GM23338 (cell line): ENCODE measurements at regions not wholly inside any gene's neighbourhood (a gene's known extent, or its start where the extent isn't known, plus 50 kb on each side); places are given as distances from the start of the nearest gene placed in this dataset.

Experiments
- ATAC-seq: fragments of 200-7000 bp; cut with Tn5 transposase; 3 replicates; pipeline ENCODE4 v1.9.1; 2020
- DNase-seq: peaks from one replicate; pipeline ENCODE4 v3.0.0-alpha.2; 2015; ENCODE audit warnings: low spot score
- H2AFZ ChIP-seq: fragments of 200-600 bp; sonication (generic); 2 replicates; pipeline ENCODE4 v1.8.0; 2016; ENCODE audit warnings: antibody characterized with exemption, mild to moderate bottlenecking, moderate library complexity
- H3F3A ChIP-seq: fragments of 200-600 bp; sonication (generic); replicated peaks from 2 replicates; pipeline ENCODE4 v1.8.0; 2017; ENCODE audit warnings: antibody characterized with exemption, mixed run types, low read depth
- H3K27ac ChIP-seq: fragments of 200-600 bp; sonication (generic); 2 replicates; pipeline ENCODE4 v1.6.1; 2016; ENCODE audit warnings: low read depth
- H3K27me3 ChIP-seq: fragments of 200-600 bp; sonication (generic); 2 replicates; pipeline ENCODE4 v1.8.0; 2016; ENCODE audit warnings: mild to moderate bottlenecking, mixed run types, moderate library complexity; ENCODE audit not compliant: insufficient read depth
- H3K36me3 ChIP-seq: fragments of 200-600 bp; sonication (generic); 2 replicates; pipeline ENCODE4 v1.8.0; 2016; ENCODE audit warnings: mild to moderate bottlenecking; ENCODE audit not compliant: insufficient read depth
- H3K4me1 ChIP-seq: fragments of 200-600 bp; sonication (generic); 2 replicates; pipeline ENCODE4 v1.8.0; 2016; ENCODE audit warnings: mild to moderate bottlenecking, moderate library complexity; ENCODE audit not compliant: insufficient read depth
- H3K4me2 ChIP-seq: fragments of 200-600 bp; sonication (generic); 2 replicates; pipeline ENCODE4 v1.7.1; 2017; ENCODE audit warnings: mixed run types
- H3K4me3 ChIP-seq: fragments of 200-600 bp; sonication (generic); 2 replicates; pipeline ENCODE4 v1.6.1; 2016; ENCODE audit warnings: mixed run types
- H3K79me2 ChIP-seq: fragments of 200-600 bp; sonication (generic); replicated peaks from 2 replicates; pipeline ENCODE4 v1.8.0; 2017; ENCODE audit warnings: mild to moderate bottlenecking; ENCODE audit not compliant: insufficient read depth
- H3K9me2 ChIP-seq: fragments of 200-600 bp; sonication (generic); 2 replicates; pipeline ENCODE4 v1.8.0; 2017; ENCODE audit not compliant: insufficient read depth
- H4K20me1 ChIP-seq: fragments of 200-600 bp; sonication (generic); replicated peaks from 2 replicates; pipeline ENCODE4 v1.8.0; 2017; ENCODE audit warnings: mild to moderate bottlenecking; ENCODE audit not compliant: insufficient read depth
- H3K27ac Mint-ChIP-seq: 2 replicates; pipeline ENCODE4 v1.8.0; 2020; ENCODE audit warnings: inconsistent platforms, mild to moderate bottlenecking, moderate library complexity, mixed read lengths
- H3K27me3 Mint-ChIP-seq: 3 replicates; pipeline ENCODE4 v1.8.0; 2022; ENCODE audit warnings: low read depth, mild to moderate bottlenecking, moderate library complexity, mixed read lengths, inconsistent platforms; ENCODE audit not compliant: insufficient read depth, poor library complexity
- H3K36me3 Mint-ChIP-seq: 3 replicates; pipeline ENCODE4 v1.8.0; 2021; ENCODE audit warnings: low read depth, mild to moderate bottlenecking, inconsistent platforms, moderate library complexity, mixed read lengths
- H3K4me1 Mint-ChIP-seq: 3 replicates; pipeline ENCODE4 v1.8.0; 2020; ENCODE audit warnings: mild to moderate bottlenecking, inconsistent platforms, mixed read lengths
- H3K4me3 Mint-ChIP-seq: 3 replicates; pipeline ENCODE4 v1.8.0; 2021; ENCODE audit warnings: moderate library complexity, mild to moderate bottlenecking, inconsistent platforms, mixed read lengths
- H3K9me3 Mint-ChIP-seq: 3 replicates; pipeline ENCODE4 v1.8.0; 2020; ENCODE audit warnings: moderate library complexity, mild to moderate bottlenecking, inconsistent platforms, mixed read lengths
- CREB1 ChIP-seq: fragments of 250-450 bp; sonication (Bioruptor Pico); IDR thresholded peaks from 2 replicates; pipeline ENCODE4 v1.5.0; 2020; ENCODE audit warnings: low read depth, mild to moderate bottlenecking, moderate library complexity
- CTCF ChIP-seq, 2 experiments: fragments of 200-600 bp in 1 of 2; sonication (generic) in 1 of 2; conservative IDR thresholded peaks; 2 replicates each; pipeline versions ENCODE4 v1.5.1 to v1.6.1; 2016 to 2017; ENCODE audit warnings: antibody characterized with exemption in 2 of 2, low read depth in 2 of 2, mild to moderate bottlenecking in 2 of 2, moderate library complexity in 1 of 2
- ETS1 ChIP-seq: IDR thresholded peaks from 2 replicates; pipeline ENCODE4 v1.6.1; 2016; ENCODE audit warnings: antibody characterized with exemption
- EZH2 ChIP-seq: fragments of 200-600 bp; sonication (generic); IDR thresholded peaks from one replicate; pipeline ENCODE4 v1.8.0; 2017; ENCODE audit warnings: antibody characterized with exemption, mild to moderate bottlenecking, low read depth; ENCODE audit not compliant: unreplicated experiment
- EZH2phosphoT487 ChIP-seq: fragments of 200-600 bp; sonication (generic); IDR thresholded peaks from one replicate; pipeline ENCODE4 v1.8.1; 2018; ENCODE audit warnings: antibody characterized with exemption; ENCODE audit not compliant: unreplicated experiment
- NANOG ChIP-seq: IDR thresholded peaks from 2 replicates; pipeline ENCODE4 v1.6.1; 2016; ENCODE audit warnings: antibody characterized with exemption, borderline replicate concordance
- REST ChIP-seq: IDR thresholded peaks from one replicate; pipeline ENCODE4 v1.6.1; 2018; ENCODE audit warnings: antibody characterized with exemption; ENCODE audit not compliant: unreplicated experiment
- STAT1 ChIP-seq: IDR thresholded peaks from one replicate; pipeline ENCODE4 v1.6.1; 2016; ENCODE audit warnings: antibody characterized with exemption; ENCODE audit not compliant: unreplicated experiment

- H3K27me3 ChIP-seq, result no peaks in the 10 kb centered on the region
- peaks cover 5% of the 10 kb centered on the region; the same call in 1 of the 2 replicates for H3K9me2 ChIP-seq
- no peaks in the 10 kb centered on the region for H4K20me1 ChIP-seq
- Mint-ChIP-seq H3K27me3 (no peaks in the 10 kb centered on the region), H3K4me1 (no peaks in the 10 kb centered on the region), H3K4me3 (no peak overlapping the region), H3K9me3 (peaks cover 16% of the 10 kb centered on the region), H3K36me3 (no peaks in the 10 kb centered on the region; the same call in 1 of the 3 replicates), H3K27ac (no peak overlapping the region; the same call in 1 of the 2 replicates)
- H3K4me1 ChIP-seq, result no peaks in the 10 kb centered on the region
- no peak overlapping the region for H3K27ac ChIP-seq
- H3K4me2 ChIP-seq, result no peak overlapping the region
- H3K36me3 ChIP-seq, result no peaks in the 10 kb centered on the region
- TF ChIP-seq REST (no peak), EZH2 (no peak), STAT1 (no peak), ETS1 (no peak), EZH2phosphoT487 (no peak), NANOG (no peak), CTCF (conservative IDR thresholded peaks at IDR 0.05; ENCODE audit: low read depth in 2 of 2) (no peak), CREB1 (CRISPR knock-in tag) (no peak)
- H2AFZ ChIP-seq, result no peak overlapping the region
- no peak for DNase-seq
- ATAC-seq, result no peak
- H3F3A ChIP-seq, result no peaks in the 10 kb centered on the region
- no peaks in the 10 kb centered on the region for H3K79me2 ChIP-seq
- H3K4me3 ChIP-seq, result no peak overlapping the region
Measured at GRCh38 chr5:97276474-97277120, 93.5 kb upstream of the RIOK2 start.

GRCh38 chr5:97281257-97281656, 98.2 kb upstream of the RIOK2 start:
- H3K36me3 Mint-ChIP-seq, result peaks cover 4% of the 10 kb centered on the region; the same call in 1 of the 3 replicates
- ATAC-seq, result no peak
- H3K4me1 ChIP-seq, result no peaks in the 10 kb centered on the region
- H3K9me3 Mint-ChIP-seq, result peaks cover 25% of the 10 kb centered on the region
- no peak overlapping the region for H3K4me3 Mint-ChIP-seq
- H3K27ac ChIP-seq, result no peak overlapping the region
- H3K4me1 Mint-ChIP-seq, result no peaks in the 10 kb centered on the region
- no peaks in the 10 kb centered on the region for H3K27me3 Mint-ChIP-seq
- H3K79me2 ChIP-seq, result no peaks in the 10 kb centered on the region
- H4K20me1 ChIP-seq, result no peaks in the 10 kb centered on the region
- DNase-seq, result no peak
- H2AFZ ChIP-seq, result no peak overlapping the region
- no peak for TF ChIP-seq EZH2
- no peaks in the 10 kb centered on the region for H3K36me3 ChIP-seq
- no peak overlapping the region for H3K4me2 ChIP-seq
- H3K9me2 ChIP-seq, result no peaks in the 10 kb centered on the region; the same call in 1 of the 2 replicates
- no peak overlapping the region for H3K4me3 ChIP-seq
- no peaks in the 10 kb centered on the region for H3K27me3 ChIP-seq
- no peaks in the 10 kb centered on the region for H3F3A ChIP-seq
- H3K27ac Mint-ChIP-seq, result no peak overlapping the region
